GM12878 (cell line): ENCODE measurements at regions not wholly inside any gene's neighbourhood (a gene's known extent, or its start where the extent isn't known, plus 50 kb on each side); places are given as distances from the start of the nearest gene placed in this dataset.

ENCODE experiments used
- BHLHE40 ChIP-seq, 2 experiments: fragments of 450-650 bp in 1 of 2; IDR thresholded peaks; 2 replicates each; pipeline ENCODE4 v1.6.1; 2011 to 2017; ENCODE audit warnings: low read depth in 2 of 2, borderline replicate concordance in 1 of 2, improper control_type of control experiment in 1 of 2, low read length in 1 of 2, mild to moderate bottlenecking in 1 of 2
- CTCF ChIP-seq, 3 experiments: IDR thresholded peaks in 2 of 3; conservative IDR thresholded peaks in 1 of 3; 2 replicates each; pipeline ENCODE4 v1.5.1; 2011; ENCODE audit warnings: low read depth in 3 of 3, low read length in 3 of 3, mild to moderate bottlenecking in 3 of 3, control low read depth in 2 of 3, moderate library complexity in 2 of 3, inconsistent platforms in 1 of 3, mixed read lengths in 1 of 3; ENCODE audit not compliant: control insufficient read depth in 2 of 3, insufficient read depth in 1 of 3; ENCODE audit errors: extremely low read depth in 1 of 3
- JUND ChIP-seq: IDR thresholded peaks from 2 replicates; pipeline ENCODE4 v1.6.1; 2012; ENCODE audit warnings: low read depth, mild to moderate bottlenecking, low read length, improper control_type of control experiment, moderate library complexity
- POLR2A ChIP-seq: IDR thresholded peaks from 2 replicates; pipeline ENCODE4 v1.6.1; 2011; ENCODE audit warnings: low read depth, mild to moderate bottlenecking, low read length
- RFX5 ChIP-seq: IDR thresholded peaks from 2 replicates; pipeline ENCODE4 v1.6.1; 2011; ENCODE audit warnings: low read depth, low read length, improper control_type of control experiment
- ZBTB33 ChIP-seq: fragments of 450-650 bp; IDR thresholded peaks from 2 replicates; pipeline ENCODE4 v1.6.1; 2017; ENCODE audit warnings: mild to moderate bottlenecking
- TF ChIP-seq, protein P1 (sequence below): fragments of 450-650 bp; formaldehyde crosslinking; IDR thresholded peaks from 2 replicates; pipeline ENCODE4 v1.5.0; 2022; ENCODE audit warnings: mild to moderate bottlenecking, missing genetic modification characterization

DNA sequence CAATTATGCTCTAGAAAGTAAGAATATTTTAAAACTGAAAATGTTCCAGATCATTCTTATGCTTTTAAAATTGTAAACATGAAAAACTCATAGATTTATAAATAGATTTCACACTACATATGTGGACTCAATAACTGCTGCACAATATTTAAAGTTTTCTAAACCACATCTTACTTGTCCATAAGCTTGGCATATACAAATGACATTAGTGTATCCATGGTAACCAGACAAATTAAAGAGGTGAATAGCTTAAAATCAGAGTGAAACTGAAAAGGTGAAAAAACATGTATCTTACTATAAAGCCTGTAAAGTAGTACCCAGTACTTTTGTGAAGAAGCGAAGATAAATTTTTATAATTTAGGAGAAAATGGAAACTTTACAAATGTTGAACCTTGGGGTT, 151.2 kb upstream of the MYO16 start:
- TF ChIP-seq, protein P1, sequence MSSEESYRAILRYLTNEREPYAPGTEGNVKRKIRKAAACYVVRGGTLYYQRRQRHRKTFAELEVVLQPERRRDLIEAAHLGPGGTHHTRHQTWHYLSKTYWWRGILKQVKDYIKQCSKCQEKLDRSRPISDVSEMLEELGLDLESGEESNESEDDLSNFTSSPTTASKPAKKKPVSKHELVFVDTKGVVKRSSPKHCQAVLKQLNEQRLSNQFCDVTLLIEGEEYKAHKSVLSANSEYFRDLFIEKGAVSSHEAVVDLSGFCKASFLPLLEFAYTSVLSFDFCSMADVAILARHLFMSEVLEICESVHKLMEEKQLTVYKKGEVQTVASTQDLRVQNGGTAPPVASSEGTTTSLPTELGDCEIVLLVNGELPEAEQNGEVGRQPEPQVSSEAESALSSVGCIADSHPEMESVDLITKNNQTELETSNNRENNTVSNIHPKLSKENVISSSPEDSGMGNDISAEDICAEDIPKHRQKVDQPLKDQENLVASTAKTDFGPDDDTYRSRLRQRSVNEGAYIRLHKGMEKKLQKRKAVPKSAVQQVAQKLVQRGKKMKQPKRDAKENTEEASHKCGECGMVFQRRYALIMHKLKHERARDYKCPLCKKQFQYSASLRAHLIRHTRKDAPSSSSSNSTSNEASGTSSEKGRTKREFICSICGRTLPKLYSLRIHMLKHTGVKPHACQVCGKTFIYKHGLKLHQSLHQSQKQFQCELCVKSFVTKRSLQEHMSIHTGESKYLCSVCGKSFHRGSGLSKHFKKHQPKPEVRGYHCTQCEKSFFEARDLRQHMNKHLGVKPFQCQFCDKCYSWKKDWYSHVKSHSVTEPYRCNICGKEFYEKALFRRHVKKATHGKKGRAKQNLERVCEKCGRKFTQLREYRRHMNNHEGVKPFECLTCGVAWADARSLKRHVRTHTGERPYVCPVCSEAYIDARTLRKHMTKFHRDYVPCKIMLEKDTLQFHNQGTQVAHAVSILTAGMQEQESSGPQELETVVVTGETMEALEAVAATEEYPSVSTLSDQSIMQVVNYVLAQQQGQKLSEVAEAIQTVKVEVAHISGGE: no peak
- no peak for TF ChIP-seq CTCF (IDR thresholded peaks at IDR 0.05 in 2 of 3, conservative IDR thresholded peaks at IDR 0.05 in 1 of 3; ENCODE audit: control insufficient read depth in 2 of 3, extremely low read depth in 1 of 3, insufficient read depth in 1 of 3, low read depth in 3 of 3, low read length in 3 of 3)
- TF ChIP-seq JUND: no peak
- no peak for TF ChIP-seq BHLHE40 (IDR thresholded peaks at IDR 0.05; ENCODE audit: borderline replicate concordance in 1 of 2, low read depth in 2 of 2, low read length in 1 of 2)
- TF ChIP-seq ZBTB33: no peak
- TF ChIP-seq RFX5: no peak
- TF ChIP-seq POLR2A: no peak
